ENCODE measurements at regions not wholly inside any gene's neighbourhood (a gene's known extent, or its start where the extent isn't known, plus 50 kb on each side); places are given as distances from the start of the nearest gene placed in this dataset.

GRCh38 chr9:120107138-120107537, 472.8 kb downstream of the CDK5RAP2 start:
- no peak for FAIRE-seq

GRCh38 chr9:120104771-120105170, 475.2 kb downstream of the CDK5RAP2 start:
- no peak for FAIRE-seq

GRCh38 chr9:120100595-120100994, 479.4 kb downstream of the CDK5RAP2 start:
- FAIRE-seq: no peak

GRCh38 chr9:120099065-120099464, 480.9 kb downstream of the CDK5RAP2 start:
- no peak for FAIRE-seq

DNA sequence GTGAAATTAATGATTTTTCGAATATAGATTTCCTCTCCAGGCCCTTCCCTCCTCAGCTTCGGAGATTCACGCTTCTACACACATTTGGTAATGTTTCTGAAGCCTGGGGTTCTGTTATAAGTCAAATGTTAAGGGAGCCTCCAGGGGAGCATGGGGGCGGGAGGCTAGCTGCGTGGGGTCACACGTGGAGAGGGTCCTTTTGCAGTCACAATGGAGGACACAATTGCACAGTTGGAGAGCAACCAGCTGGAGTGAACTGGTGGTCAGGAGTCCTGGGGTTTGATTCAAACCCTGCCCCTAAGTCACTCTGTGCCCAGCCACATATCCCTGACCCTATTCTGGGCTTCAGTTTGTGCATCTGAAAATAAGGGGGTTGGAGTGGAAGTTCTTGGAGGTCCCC, 481.4 kb downstream of the CDK5RAP2 start:
- no peak for FAIRE-seq

GRCh38 chr9:120091206-120091605, 488.8 kb downstream of the CDK5RAP2 start:
- no peak for FAIRE-seq

- FAIRE-seq: no peak
Measured at GRCh38 chr9:120080849-120081248, 499.1 kb downstream of the CDK5RAP2 start.

DNA sequence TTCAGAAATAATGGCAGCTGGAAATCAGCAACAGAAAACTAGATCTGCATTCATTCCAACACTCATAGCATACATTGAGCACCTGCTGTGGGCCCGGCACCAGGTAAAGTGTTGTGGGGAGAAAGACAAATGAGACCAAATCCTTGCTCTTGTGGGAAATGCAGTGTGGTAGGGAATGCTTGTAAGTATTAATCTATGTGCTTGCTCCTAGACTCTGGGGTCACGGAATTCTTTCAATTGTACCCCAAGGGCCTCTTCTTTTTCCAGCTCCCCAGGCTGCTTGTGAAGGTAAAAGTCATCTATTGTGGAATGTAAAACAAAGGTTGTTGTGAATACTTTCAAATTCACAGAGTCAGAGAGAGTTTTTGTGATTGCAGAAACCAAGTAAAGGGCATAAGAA, 501.9 kb downstream of the CDK5RAP2 start:
- no peak for FAIRE-seq

DNA sequence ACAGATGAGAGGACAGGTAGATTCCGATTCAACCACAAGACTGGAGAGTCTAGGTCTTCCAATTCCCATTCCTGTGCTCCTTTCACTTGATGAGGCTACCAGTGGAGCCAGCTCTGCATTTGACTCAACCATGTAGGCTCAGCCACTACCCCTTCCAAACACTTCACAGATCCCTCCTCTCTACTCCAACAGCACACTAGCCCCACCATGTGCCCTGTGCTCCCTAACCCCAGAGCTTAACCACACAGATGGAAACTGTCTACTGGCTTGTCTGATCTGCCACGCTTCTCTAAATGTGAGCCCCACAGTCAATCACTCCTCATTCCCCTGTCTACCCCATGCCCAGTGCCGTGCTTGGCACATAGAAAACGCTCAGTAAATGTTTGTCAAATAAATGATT, 508.2 kb downstream of the CDK5RAP2 start:
- FAIRE-seq: no peak

DNA sequence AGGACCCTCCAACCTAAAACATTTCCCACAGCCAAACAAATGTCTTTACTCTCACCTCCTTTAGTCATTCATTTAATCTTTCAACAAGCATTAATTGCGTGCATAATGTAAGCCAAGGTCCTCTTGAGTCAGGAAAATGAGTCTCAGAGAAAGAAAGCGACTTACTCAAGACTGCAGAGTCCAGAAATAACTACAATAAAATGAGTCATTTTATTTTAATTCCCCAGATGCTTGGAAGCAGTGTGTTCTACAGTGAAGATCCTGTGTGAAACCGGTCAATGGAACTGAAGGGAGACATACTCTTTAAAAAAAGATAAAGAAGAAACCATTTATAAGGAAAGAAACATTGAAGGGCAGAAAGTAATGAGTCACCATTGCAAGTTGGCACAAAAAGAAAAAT, 513.7 kb downstream of the CDK5RAP2 start:
- no peak for FAIRE-seq

DNA sequence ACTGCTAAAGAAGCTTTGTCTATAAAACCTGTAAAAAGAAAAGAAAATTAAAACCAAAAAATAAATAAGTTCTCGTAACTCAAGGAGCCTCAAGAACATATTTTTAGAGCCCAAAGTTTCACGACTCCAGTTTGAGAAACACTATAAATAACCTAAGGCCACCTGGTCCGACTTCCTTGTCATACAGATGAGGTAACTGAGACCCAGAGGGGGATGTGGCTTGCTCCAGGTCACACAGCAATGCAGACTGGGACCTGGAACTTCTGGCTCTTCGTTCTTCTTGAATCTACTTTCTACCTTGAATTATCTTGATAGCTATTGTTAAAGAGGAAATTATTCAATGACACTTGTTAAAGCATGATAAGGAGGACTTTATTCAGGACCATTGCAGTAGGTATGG, 514.8 kb downstream of the CDK5RAP2 start:
- FAIRE-seq: no peak

DNA sequence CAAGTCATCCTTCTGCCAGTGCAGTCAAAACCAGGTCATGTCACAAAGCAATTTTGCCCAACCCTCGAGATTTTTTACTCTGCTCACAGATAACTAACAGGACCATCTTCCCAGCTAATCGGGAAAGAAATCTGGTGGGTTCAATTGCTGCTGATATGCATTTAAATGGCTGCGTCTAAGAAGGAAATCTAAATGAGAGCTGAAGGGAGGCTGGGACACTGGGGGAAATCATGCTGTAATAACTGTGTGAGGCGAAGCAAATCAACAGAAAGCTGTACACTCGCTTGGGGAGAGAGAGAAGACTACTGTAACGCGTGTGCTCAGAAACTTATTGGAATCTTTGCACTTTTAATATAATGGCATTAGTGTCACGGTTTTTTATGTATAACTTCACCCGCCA, 535.0 kb downstream of the CDK5RAP2 start:
- no peak for FAIRE-seq

DNA sequence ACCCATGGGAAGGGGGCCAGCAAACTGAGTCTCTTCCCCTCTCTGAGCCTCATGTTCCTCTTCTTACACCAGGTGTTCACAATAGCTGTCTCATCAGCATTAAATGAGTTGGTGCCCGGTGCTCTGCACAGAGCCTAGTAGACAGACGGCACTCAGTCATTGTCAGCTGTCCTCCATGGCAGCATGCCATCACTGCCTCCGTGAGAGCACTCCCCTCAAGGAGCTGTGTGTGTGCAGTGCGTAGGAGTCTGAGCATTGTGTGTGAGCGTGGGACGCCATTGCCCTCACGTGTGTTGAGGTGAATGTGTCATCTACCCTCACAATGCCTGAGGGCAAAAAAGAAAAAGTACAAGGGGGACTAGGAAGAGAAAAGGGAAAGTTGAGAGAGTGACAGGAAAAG, 536.5 kb downstream of the CDK5RAP2 start:
- no peak for FAIRE-seq

DNA sequence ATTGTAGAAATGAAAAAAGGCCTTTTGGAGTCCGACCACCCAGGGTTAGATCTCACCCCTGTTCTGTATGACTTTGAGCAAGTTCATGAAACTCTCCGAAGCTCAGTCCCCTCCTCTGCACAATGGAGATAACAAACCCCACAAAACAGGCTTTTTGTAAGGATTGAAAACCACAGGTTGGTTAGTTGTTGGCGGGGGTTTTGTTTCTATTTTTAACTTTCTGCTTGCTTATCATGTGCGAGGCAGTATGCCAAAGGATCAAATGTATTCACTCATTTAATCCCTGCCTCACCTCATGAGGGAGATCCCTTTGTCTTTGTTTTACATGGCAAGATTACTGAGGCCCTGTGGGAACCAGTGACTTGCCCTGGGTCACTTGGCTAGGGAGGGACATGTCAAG, 539.1 kb downstream of the CDK5RAP2 start:
- no peak for FAIRE-seq

- no peak for FAIRE-seq
Measured at GRCh38 chr9:120038342-120038741, 541.6 kb downstream of the CDK5RAP2 start.

- no peak for FAIRE-seq
Measured at GRCh38 chr9:120032639-120033038, 547.3 kb downstream of the CDK5RAP2 start.

GRCh38 chr9:120030847-120031246, 549.1 kb downstream of the CDK5RAP2 start:
- FAIRE-seq: no peak

DNA sequence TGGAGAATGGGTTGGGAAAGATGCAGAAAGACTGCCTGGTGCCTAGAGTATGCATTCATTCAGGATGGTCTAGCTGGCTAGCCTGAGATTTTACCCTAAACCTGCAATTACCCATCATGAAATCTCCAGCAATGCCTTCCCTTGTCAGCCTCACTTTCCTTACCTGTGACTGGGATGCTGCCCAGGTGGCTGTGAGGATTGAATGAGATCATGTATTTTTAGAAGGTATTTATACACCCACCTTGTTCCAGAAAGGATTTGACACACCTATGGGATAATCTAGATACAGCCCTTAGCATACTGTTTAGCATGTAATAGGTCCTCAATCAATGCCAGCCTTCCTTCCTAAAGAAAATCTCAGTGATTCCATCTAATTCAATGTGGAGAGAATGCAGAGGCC, 561.4 kb downstream of the CDK5RAP2 start:
- FAIRE-seq: no peak

DNA sequence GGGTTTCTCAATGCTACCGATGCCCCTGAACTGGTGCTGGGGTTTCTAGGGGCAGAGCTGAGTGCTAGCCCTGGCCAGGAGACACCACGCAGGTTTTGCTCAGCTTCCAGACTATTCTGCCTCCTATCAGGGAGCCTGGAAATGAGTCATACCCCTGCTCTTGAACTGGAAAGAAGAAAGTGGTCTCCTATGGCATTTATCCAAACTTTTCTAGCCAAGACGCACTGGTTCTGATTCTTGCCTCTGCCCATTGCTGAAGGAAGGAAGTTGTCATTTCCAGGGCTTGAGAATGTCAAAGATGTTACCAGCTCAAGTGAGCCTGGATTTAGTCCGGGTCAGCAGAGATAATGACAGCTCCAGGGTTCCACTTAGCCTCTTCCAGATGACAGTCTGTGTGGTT, 561.9 kb downstream of the CDK5RAP2 start:
- FAIRE-seq: no peak

DNA sequence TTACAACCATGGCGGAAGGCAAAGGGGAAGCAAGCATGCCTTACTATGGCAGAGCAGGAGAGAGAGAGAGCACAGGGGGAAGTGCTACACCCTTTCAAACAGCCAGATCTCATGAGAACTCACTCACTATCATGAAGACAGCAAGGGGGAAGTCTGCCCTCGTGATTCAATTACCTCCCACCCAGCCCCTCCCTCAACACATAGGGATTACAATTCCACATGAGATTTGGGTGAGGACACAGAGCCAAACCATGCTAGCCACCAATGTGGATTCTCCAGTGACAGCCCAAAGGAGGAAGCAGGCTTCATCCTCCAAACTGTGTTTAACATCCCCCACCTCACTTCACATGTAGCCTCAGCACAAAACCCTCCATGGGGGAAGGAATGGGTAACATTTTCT, 563.7 kb downstream of the CDK5RAP2 start:
- FAIRE-seq: no peak

DNA sequence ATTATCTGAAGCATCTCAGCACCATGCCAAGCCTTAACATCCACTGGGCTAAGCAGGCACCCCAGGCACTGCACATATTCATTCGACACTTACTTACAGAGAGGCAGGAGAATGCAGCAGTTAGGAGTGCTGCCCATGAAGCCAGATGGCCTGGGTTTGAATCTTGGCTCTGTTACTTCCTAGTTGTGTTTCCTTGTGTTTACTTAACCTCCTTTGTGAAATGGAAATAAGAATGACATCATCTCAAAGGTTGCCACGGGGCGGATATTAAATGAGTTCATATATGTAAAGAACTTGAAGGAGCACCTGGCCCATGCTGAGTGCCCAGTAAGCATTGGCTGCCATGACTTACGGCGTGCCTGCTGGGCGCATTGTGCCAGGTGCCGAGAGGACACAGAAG, 565.2 kb downstream of the CDK5RAP2 start:
- FAIRE-seq: no peak

- no peak for FAIRE-seq
Measured at GRCh38 chr9:120009856-120010255, 570.1 kb downstream of the CDK5RAP2 start.

DNA sequence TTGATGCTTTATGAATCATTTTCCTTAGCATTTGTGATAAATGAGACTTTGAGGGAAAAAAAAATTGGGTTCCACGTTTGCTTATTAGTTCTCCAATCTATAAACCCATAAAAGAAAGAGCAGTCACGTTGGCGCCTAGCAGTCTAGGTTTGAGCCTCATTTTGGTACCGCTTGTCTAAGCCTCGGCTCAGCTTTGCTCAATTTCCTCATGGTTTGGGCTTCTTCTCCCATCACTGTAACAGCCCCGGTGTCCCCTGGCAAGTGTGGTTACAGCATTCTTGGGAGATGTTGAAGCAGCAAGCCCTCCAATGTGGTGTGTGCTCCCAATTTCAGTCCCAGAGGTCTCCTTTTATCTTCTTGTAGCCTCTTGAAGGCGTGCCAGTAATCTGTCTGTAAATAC, 578.4 kb downstream of the CDK5RAP2 start:
- FAIRE-seq: no peak

DNA sequence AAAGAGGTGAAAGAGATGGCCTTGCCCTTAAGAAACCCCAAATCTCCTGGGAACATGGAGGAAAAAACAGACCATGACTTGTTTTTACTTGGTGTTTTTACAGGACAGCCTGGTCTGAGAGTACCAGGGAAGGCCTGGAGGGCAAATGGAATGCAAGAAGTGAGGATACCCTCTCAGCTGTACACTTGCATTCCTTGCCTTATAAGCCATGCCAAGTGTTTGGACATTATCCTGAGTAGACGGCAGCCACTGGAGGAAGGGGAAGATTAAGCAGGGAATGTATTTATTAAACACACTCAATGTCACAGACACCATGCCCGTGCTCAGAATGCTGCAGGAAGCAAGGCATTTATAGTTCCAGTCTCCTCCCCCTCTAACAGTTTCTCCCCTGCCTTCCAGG, 581.4 kb downstream of the CDK5RAP2 start:
- FAIRE-seq: no peak

DNA sequence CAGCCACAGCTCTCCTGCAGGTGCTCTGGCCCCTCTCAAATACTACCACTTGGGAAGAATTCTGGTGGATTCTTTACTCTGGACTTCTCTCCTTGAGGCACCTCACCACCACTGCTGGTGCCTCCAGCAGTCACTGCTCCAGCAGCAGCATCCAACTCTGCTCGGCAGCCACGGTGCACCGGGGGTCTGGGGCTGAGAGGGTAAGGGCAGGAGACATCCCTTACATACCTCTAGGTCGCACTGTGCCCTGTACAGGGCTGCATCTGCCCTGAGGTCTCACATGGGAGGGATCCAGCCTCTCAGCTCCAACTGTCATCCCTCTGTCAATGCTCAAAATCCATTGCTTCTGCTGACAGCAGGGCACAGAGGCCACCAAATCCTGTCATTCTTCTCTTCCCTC, 588.2 kb downstream of the CDK5RAP2 start:
- FAIRE-seq: no peak

DNA sequence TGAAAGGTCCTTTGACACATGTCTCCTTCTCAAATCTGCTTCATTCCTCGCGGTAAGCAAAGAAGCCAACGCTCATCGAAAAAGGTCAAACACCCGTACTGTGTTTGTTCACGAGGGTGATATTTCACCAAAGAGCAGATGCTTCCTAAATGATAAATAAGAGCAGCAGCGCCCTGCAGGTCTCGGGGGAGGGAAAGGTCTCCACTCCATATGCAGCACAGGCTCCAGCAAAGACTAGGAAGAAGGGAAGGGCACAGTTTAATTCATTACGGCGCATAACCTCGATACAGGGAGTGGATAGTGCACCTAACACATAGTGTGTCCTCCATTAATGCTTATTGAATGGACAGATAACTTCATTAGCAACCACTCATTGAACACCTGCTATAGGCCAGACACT, 593.3 kb downstream of the CDK5RAP2 start:
- no peak for FAIRE-seq

Measured in A204.1 (cell line).